Medulla oblongata (tissue), 1 donor: ENCODE measurements at regions not wholly inside any gene's neighbourhood (a gene's known extent, or its start where the extent isn't known, plus 50 kb on each side); places are given as distances from the start of the nearest gene placed in this dataset.
A peak's percentile ranks its signal among the peaks of the same experiment; 100 is the strongest.

Experiments
- DNase-seq: peaks from one replicate; pipeline ENCODE4 v3.0.0-alpha.2; 2015; ENCODE audit errors: extremely low spot score

DNA sequence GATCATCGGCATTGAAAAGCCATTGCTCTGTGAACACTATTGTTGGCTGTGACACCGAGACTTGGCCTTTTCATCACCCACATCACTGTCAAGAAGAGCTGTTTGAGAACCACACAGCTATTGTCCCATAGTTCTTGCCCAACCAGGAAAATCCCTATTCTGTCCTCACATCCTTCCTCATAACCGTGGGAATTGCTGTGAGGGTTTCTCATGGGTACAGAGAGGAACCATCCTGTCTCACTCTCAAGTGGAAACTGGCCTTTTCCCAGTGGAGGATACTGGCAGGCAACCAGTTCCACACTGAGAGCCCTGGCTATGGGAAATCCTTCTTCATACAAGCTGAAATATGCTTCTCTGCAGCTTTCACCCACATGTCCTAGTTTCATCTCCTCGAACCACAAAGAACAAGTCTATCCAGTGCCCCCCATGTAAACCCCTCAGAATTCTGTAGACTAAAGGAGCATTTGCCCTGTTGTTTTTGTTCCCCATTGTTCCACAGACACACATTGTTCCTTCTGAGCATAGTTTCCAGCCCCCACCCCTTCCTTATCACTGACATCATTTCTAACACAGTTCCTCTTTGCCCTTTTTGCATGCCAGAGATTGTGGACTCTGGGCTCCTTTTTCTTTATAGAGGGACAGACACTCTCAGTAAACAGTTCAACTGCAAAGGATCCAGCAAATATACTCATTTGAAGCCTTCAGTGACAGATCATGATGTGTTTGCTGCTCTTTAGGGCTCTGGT lies 57.8 kb upstream of the C5orf46 start:
- DNase-seq = peak; percentile 17

DNA sequence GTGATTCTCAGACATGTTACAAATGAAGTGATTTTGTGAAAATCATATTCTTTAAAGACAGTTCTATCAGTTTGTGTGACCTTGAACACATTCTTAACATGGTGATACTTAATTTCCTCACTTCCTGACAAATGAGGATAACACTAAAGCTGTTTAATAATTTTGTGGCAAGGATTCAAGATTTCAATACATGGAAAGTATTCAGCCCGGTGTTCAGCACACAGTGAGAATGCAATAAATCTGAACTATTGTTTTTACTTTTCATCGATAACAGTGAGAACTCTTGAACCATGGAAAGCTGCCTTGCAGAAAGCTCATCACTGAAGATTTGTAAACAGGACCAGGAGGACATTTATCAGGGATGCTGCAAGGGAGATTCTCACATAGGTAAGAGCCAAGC lies 57.1 kb upstream of the C5orf46 start:
- no peak for DNase-seq

DNA sequence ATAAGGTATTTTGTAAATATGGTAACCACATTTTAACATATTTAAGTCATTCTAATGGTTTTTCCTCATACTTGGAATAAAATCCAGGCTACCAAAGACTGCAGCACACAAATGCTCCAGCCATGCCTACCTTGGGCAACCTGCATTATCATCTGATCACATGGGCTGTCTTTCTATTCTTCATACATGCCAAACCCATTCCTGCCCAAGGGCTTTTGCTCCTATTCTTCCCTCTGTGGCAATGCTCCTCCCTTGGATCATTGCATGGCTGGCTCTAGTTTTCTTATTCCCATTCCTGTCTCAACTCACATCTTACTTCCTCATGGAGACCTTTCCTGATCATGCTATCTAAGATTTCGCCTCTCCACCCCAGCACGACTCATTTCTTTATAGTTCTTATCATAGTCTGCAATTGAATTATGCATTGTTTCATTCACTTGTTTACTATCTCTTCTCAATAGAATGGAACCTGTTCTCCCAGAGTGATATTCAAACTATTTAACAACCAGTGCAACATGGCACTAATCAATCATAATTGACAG lies 54.9 kb upstream of the C5orf46 start:
- no peak for DNase-seq

DNA sequence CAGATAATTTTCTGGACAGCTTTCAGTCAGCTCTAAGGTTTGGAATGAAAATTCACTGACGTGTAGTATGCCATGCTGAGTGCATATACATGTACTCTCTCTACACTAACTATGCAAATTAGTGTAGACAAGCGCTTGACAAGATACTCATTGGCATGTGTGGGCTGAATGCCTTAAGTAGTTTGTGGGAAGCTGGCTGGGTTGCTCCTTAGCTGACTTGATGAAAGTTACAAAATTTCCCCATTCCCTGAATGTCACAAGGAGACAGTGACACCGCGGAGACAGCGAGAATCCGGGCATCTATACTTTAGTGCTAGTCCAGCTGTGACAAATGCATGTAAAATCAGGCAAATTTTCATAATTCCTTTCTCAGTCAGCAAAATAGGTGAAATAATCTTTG lies 51.6 kb upstream of the C5orf46 start:
- DNase-seq = no peak

DNA sequence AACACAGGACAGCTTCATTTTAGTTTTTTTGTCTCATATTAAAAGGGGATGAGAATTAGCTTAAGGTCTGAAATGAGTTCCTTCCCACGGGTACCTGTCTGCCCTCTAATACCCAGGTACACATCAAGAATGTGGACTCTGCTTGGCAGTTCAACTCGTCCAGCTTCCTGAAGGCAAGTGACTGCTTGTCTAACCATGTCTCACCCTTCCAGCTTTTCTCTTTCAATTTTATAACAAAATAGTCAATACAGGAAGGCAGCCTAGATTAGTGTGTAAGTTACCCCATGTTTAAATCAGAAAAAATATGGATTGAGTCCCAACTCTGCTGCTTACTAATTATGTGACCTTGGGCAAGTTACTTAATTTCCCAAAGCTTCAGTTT lies 50.5 kb upstream of the C5orf46 start:
- DNase-seq = no peak

DNA sequence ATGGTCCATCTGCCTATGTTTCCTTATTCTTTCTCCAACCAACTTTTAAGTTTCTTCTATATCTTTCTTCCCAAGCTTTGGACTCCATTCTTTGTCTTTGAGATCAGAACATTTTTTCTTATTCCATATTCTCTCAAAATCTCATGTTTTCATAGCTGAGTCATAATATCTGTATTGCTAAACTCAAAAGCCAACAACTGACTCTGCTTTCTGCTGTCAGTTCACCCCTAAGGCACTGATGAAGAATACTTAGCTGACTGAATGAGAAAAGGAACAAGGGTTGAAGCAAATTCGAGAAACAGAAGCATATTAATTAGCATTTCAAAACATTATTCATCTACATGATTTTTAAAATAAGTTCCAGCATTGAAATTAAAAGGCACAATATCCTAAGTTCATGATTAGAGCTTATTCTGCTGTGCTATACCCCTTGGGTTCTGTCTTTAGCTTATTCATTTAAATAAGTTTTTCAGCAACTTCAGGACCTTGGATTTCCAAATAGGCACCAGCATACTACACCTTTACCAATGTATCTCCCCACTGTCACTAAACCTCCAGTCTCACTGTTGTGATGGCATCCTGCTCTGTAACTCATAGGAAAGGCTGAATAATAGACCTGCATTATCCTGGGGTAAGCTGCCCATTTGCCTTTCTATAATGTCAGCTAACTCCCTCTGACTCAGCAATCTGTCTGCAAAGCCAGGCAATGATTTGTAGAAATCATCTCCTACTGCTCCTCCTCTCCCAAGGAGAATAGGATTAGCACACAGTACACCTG lies 49.9 kb upstream of the C5orf46 start:
- no peak for DNase-seq
